ENCODE measurements at regions not wholly inside any gene's neighbourhood (a gene's known extent, or its start where the extent isn't known, plus 50 kb on each side); places are given as distances from the start of the nearest gene placed in this dataset.

DNA sequence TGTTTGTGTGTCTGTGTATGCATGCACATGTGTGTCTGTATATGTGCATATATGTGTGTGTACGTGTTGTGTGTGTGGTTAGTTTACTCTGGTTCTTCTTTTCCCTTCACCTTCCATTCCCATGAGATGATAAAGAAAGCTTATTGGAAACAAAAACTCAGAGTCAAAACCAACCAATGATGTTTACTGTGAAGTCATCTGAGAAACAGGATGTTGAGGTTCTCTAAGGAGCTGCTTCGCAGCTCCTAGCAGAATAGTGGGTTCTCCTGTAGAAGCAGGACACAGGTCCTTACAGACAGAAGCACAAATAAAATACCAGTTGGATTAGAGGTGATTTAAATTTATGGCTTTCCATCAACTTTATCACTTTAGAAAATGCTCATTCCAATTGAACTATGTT, 256.1 kb upstream of the PLET1 start:
- no peak overlapping the region for H3K27ac Mint-ChIP-seq
- CTCF ChIA-PET = no interaction called here
- ATAC-seq (ENCODE audit: poor library complexity) = no peak
- no peak for DNase-seq
- H3K4me1 ChIP-seq (ENCODE audit: insufficient read depth, low read length) = no peaks in the 10 kb centered on the region
- H3K4me1 Mint-ChIP-seq (ENCODE audit: low read depth) = peaks cover 33% of the 10 kb centered on the region
- POLR2A ChIA-PET = interaction anchor here (0.6 kb wide), 1 partner anchor 103 kb away, joined by 3 read pairs; no protein-coding TSS in a partner anchor
- no peak overlapping the region for H3K4me3 ChIP-seq (ENCODE audit: low read length)
- H3K27me3 ChIP-seq (ENCODE audit: control insufficient read depth in 1 of 2, insufficient read depth in 2 of 2, low read length in 2 of 2) = no peaks in the 10 kb centered on the region
- intact Hi-C loops (cut with DNase I, micrococcal nuclease) = no loop called here
- H3K36me3 ChIP-seq (ENCODE audit: insufficient read depth, low read length) = no peaks in the 10 kb centered on the region
- H3K27me3 Mint-ChIP-seq = no peaks in the 10 kb centered on the region
- H3K9me3 Mint-ChIP-seq = no peaks in the 10 kb centered on the region
- TF ChIP-seq, protein P1, sequence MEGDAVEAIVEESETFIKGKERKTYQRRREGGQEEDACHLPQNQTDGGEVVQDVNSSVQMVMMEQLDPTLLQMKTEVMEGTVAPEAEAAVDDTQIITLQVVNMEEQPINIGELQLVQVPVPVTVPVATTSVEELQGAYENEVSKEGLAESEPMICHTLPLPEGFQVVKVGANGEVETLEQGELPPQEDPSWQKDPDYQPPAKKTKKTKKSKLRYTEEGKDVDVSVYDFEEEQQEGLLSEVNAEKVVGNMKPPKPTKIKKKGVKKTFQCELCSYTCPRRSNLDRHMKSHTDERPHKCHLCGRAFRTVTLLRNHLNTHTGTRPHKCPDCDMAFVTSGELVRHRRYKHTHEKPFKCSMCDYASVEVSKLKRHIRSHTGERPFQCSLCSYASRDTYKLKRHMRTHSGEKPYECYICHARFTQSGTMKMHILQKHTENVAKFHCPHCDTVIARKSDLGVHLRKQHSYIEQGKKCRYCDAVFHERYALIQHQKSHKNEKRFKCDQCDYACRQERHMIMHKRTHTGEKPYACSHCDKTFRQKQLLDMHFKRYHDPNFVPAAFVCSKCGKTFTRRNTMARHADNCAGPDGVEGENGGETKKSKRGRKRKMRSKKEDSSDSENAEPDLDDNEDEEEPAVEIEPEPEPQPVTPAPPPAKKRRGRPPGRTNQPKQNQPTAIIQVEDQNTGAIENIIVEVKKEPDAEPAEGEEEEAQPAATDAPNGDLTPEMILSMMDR (IDR thresholded peaks at IDR 0.05) = no peak
- H3K36me3 Mint-ChIP-seq (ENCODE audit: low read depth) = no peaks in the 10 kb centered on the region
- H3K27ac ChIP-seq (ENCODE audit: low read depth in 1 of 2, low read length in 2 of 2) = no peak overlapping the region
- no peaks in the 10 kb centered on the region for H3K9me3 ChIP-seq (ENCODE audit: control insufficient read depth in 1 of 2, insufficient read depth in 1 of 2, low read length in 2 of 2)
- no peak overlapping the region for H3K4me3 Mint-ChIP-seq

- ChIA-PET CTCF (no interaction called here), POLR2A (no interaction called here)
- Histone ChIP-seq H3K27me3 (ENCODE audit: control insufficient read depth in 1 of 2, insufficient read depth in 2 of 2, low read length in 2 of 2) (no peaks in the 10 kb centered on the region), H3K9me3 (ENCODE audit: control insufficient read depth in 1 of 2, insufficient read depth in 1 of 2, low read length in 2 of 2) (no peaks in the 10 kb centered on the region), H3K4me1 (ENCODE audit: insufficient read depth, low read length) (peaks cover under 1% of the 10 kb centered on the region), H3K4me3 (ENCODE audit: low read length) (no peak overlapping the region), H3K36me3 (ENCODE audit: insufficient read depth, low read length) (no peaks in the 10 kb centered on the region), H3K27ac (ENCODE audit: low read depth in 1 of 2, low read length in 2 of 2) (no peak overlapping the region)
- Mint-ChIP-seq H3K9me3 (no peaks in the 10 kb centered on the region), H3K27me3 (no peaks in the 10 kb centered on the region), H3K4me1 (ENCODE audit: low read depth) (peaks cover 33% of the 10 kb centered on the region), H3K36me3 (ENCODE audit: low read depth) (no peaks in the 10 kb centered on the region), H3K27ac (no peak overlapping the region), H3K4me3 (no peak overlapping the region)
- TF ChIP-seq, protein P1 (IDR thresholded peaks at IDR 0.05) = no peak
- intact Hi-C loops (cut with DNase I, micrococcal nuclease) = no loop called here
- peak in 1 of 14 experiments; percentile 10 for DNase-seq
- no peak for ATAC-seq (ENCODE audit: poor library complexity)
Observed at GRCh38 chr11:112518371-112518770, 257.7 kb upstream of the PLET1 start.

DNA sequence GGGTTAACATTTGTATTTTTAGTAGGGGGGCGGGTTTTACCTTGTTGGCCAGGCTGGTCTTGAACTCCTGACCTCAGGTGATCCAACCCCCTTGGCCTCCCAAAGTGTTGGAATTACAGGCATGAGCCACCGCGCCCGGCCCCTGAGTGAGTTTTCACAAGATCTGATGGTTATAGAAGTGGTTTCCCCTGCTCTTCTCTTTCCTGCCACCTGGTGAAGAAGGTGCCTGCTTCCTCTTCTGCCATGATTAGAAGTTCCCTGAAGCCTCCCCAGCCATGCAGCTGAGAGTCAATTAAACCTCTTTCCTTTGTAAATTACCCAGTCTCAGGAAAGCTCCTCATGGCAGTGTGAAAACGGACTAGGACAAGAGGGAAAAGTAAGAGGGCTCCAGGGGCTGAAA, 259.1 kb upstream of the PLET1 start:
- Mint-ChIP-seq H3K27ac (no peak overlapping the region), H3K4me3 (no peak overlapping the region), H3K4me1 (ENCODE audit: low read depth) (peaks cover 33% of the 10 kb centered on the region), H3K27me3 (no peaks in the 10 kb centered on the region), H3K9me3 (no peaks in the 10 kb centered on the region), H3K36me3 (ENCODE audit: low read depth) (no peaks in the 10 kb centered on the region)
- DNase-seq (no peak), ATAC-seq (ENCODE audit: poor library complexity) (no peak)
- Histone ChIP-seq H3K27ac (ENCODE audit: low read depth in 1 of 2, low read length in 2 of 2) (no peak overlapping the region), H3K9me3 (ENCODE audit: control insufficient read depth in 1 of 2, insufficient read depth in 1 of 2, low read length in 2 of 2) (no peaks in the 10 kb centered on the region), H3K4me3 (ENCODE audit: low read length) (no peak overlapping the region), H3K27me3 (ENCODE audit: control insufficient read depth in 1 of 2, insufficient read depth in 2 of 2, low read length in 2 of 2) (no peaks in the 10 kb centered on the region), H3K36me3 (ENCODE audit: insufficient read depth, low read length) (no peaks in the 10 kb centered on the region), H3K4me1 (ENCODE audit: insufficient read depth, low read length) (peaks cover 3% of the 10 kb centered on the region)
- ChIA-PET POLR2A (interaction anchor here (1.2 kb wide), 1 partner anchor 21 kb away, joined by 4 read pairs; no protein-coding TSS in a partner anchor), CTCF (no interaction called here)
- TF ChIP-seq, protein P1 (IDR thresholded peaks at IDR 0.05) = no peak
- intact Hi-C loops (cut with DNase I, micrococcal nuclease) = no loop called here

Data from CD4-positive, alpha-beta T cell (primary cell).